ENCODE measurements at regions not wholly inside any gene's neighbourhood (a gene's known extent, or its start where the extent isn't known, plus 50 kb on each side); places are given as distances from the start of the nearest gene placed in this dataset.

GRCh38 chrX:150032742-150033141, 94.5 kb upstream of the EOLA2 start:
- TF ChIP-seq POLR2AphosphoS5 (IDR thresholded peaks at IDR 0.05) (no peak), CTCF (IDR thresholded peaks at IDR 0.05) (no peak), POLR2A (IDR thresholded peaks at IDR 0.05) (no peak)
- H3K27ac ChIP-seq = no peak overlapping the region
- H3K9me3 ChIP-seq = peaks cover 0 to 12% of the 10 kb centered on the region in 2 donors
- no peak overlapping the region for H3K4me3 ChIP-seq
- no peak for DNase-seq (ENCODE audit: low spot score in 2 of 2)
- no peaks in the 10 kb centered on the region for H3K36me3 ChIP-seq
- intact Hi-C loops (cut with DNase I; ENCODE audit: low total_unique reads) = no loop called here
- no peaks in the 10 kb centered on the region for H3K4me1 ChIP-seq
- H3K27me3 ChIP-seq = peaks cover 0 to 2% of the 10 kb centered on the region in 2 donors

GRCh38 chrX:150034788-150035187, 96.5 kb upstream of the EOLA2 start:
- intact Hi-C loops (cut with DNase I; ENCODE audit: low total_unique reads) = no loop called here
- Histone ChIP-seq H3K4me1 (no peaks in the 10 kb centered on the region), H3K36me3 (no peaks in the 10 kb centered on the region), H3K4me3 (no peak overlapping the region), H3K27ac (no peak overlapping the region), H3K9me3 (peaks cover 0 to 12% of the 10 kb centered on the region in 2 donors), H3K27me3 (peaks cover 0 to 2% of the 10 kb centered on the region in 2 donors)
- DNase-seq (ENCODE audit: low spot score in 2 of 2) = no peak
- TF ChIP-seq CTCF (IDR thresholded peaks at IDR 0.05) (no peak), POLR2AphosphoS5 (IDR thresholded peaks at IDR 0.05) (no peak), POLR2A (IDR thresholded peaks at IDR 0.05) (no peak)

GRCh38 chrX:150035531-150035930, 97.2 kb upstream of the EOLA2 start:
- no peaks in the 10 kb centered on the region for H3K4me1 ChIP-seq
- peaks cover 0 to 12% of the 10 kb centered on the region in 2 donors for H3K9me3 ChIP-seq

GRCh38 chrX:150036181-150036580, 97.9 kb upstream of the EOLA2 start:
- H3K4me3 ChIP-seq = no peak overlapping the region
- H3K9me3 ChIP-seq = peaks cover 0 to 12% of the 10 kb centered on the region in 2 donors
- DNase-seq (ENCODE audit: low spot score in 2 of 2) = no peak
- no peak overlapping the region for H3K27ac ChIP-seq
- TF ChIP-seq POLR2AphosphoS5 (IDR thresholded peaks at IDR 0.05) (no peak), POLR2A (IDR thresholded peaks at IDR 0.05) (no peak)
- intact Hi-C loops (cut with DNase I; ENCODE audit: low total_unique reads) = no loop called here
- peaks cover 0 to 2% of the 10 kb centered on the region in 2 donors for H3K27me3 ChIP-seq
- no peaks in the 10 kb centered on the region for H3K36me3 ChIP-seq
- H3K4me1 ChIP-seq = no peaks in the 10 kb centered on the region

More at GRCh38 chrX:150035531-150035930, 97.2 kb upstream of the EOLA2 start:
- Histone ChIP-seq H3K27ac (no peak overlapping the region), H3K27me3 (peaks cover 0 to 2% of the 10 kb centered on the region in 2 donors), H3K4me3 (no peak overlapping the region), H3K36me3 (no peaks in the 10 kb centered on the region)
- TF ChIP-seq POLR2AphosphoS5 (IDR thresholded peaks at IDR 0.05) (no peak), POLR2A (IDR thresholded peaks at IDR 0.05) (no peak)
- no peak for DNase-seq (ENCODE audit: low spot score in 2 of 2)
- intact Hi-C loops (cut with DNase I; ENCODE audit: low total_unique reads) = no loop called here

GRCh38 chrX:150036641-150037040, 98.3 kb upstream of the EOLA2 start:
- no peak for DNase-seq (ENCODE audit: low spot score in 2 of 2)
- no peak overlapping the region for H3K4me3 ChIP-seq
- H3K27me3 ChIP-seq = peaks cover 0 to 2% of the 10 kb centered on the region in 2 donors
- H3K36me3 ChIP-seq = no peaks in the 10 kb centered on the region
- intact Hi-C loops (cut with DNase I; ENCODE audit: low total_unique reads) = no loop called here
- TF ChIP-seq POLR2AphosphoS5 (IDR thresholded peaks at IDR 0.05) (no peak), CTCF (IDR thresholded peaks at IDR 0.05) (no peak), POLR2A (IDR thresholded peaks at IDR 0.05) (no peak)
- peaks cover 0 to 12% of the 10 kb centered on the region in 2 donors for H3K9me3 ChIP-seq
- H3K4me1 ChIP-seq = no peaks in the 10 kb centered on the region
- H3K27ac ChIP-seq = no peak overlapping the region

- intact Hi-C loops (cut with DNase I; ENCODE audit: low total_unique reads) = no loop called here
- H3K4me1 ChIP-seq = no peaks in the 10 kb centered on the region
- H3K4me3 ChIP-seq = no peak overlapping the region
- DNase-seq (ENCODE audit: low spot score in 2 of 2) = no peak
- TF ChIP-seq POLR2A (IDR thresholded peaks at IDR 0.05) (no peak), POLR2AphosphoS5 (IDR thresholded peaks at IDR 0.05) (no peak), CTCF (IDR thresholded peaks at IDR 0.05) (no peak)
- no peak overlapping the region for H3K27ac ChIP-seq
- H3K27me3 ChIP-seq = peaks cover 0 to 2% of the 10 kb centered on the region in 2 donors
- H3K9me3 ChIP-seq = peaks cover 0 to 13% of the 10 kb centered on the region in 2 donors
- no peaks in the 10 kb centered on the region for H3K36me3 ChIP-seq
Measured at GRCh38 chrX:150037041-150037440, 98.8 kb upstream of the EOLA2 start.
